Superior temporal gyrus (tissue), 1 donor: ENCODE measurements at regions not wholly inside any gene's neighbourhood (a gene's known extent, or its start where the extent isn't known, plus 50 kb on each side); places are given as distances from the start of the nearest gene placed in this dataset.
"Not testable (repeated sequence)": the region's sequence is repeated elsewhere in the genome, so short reads cannot be mapped to it uniquely, and the experiment has no call there.

Experiments used
- DNase-seq: peaks from one replicate; pipeline ENCODE4 v3.0.0-alpha.2; 2016; ENCODE audit errors: extremely low spot score

GRCh38 chr9:72471096-72471495, 50.3 kb upstream of the TMC1 start:
- no peak for DNase-seq

GRCh38 chr9:72467766-72468738, 53.4 kb upstream of the TMC1 start:
- no peak for DNase-seq

- DNase-seq, result no peak
Observed at GRCh38 chr9:72465593-72465984, 55.8 kb upstream of the TMC1 start.

GRCh38 chr9:72464857-72465592, 56.4 kb upstream of the TMC1 start:
- DNase-seq, result no peak

- DNase-seq, result no peak
Observed at GRCh38 chr9:72462340-72462739, 59.1 kb upstream of the TMC1 start.

GRCh38 chr9:72460342-72461312, 60.8 kb upstream of the TMC1 start:
- DNase-seq, result no peak

- no peak for DNase-seq
Observed at GRCh38 chr9:72459308-72459707, 62.1 kb upstream of the TMC1 start.

GRCh38 chr9:72458153-72458552, 63.3 kb upstream of the TMC1 start:
- no peak for DNase-seq

GRCh38 chr9:72457366-72457765, 64.0 kb upstream of the TMC1 start:
- DNase-seq, result no peak

GRCh38 chr9:72454871-72455491, 66.4 kb upstream of the TMC1 start:
- DNase-seq, result peak; percentile 25

- no peak for DNase-seq
Observed at GRCh38 chr9:72453797-72454196, 67.6 kb upstream of the TMC1 start.

- DNase-seq, result not testable (repeated sequence)
Observed at GRCh38 chr9:72446241-72446640, 75.2 kb upstream of the TMC1 start.

GRCh38 chr9:72445306-72445995, 76.0 kb upstream of the TMC1 start:
- DNase-seq, result no peak

GRCh38 chr9:72444435-72444834, 77.0 kb upstream of the TMC1 start:
- DNase-seq, result no peak

GRCh38 chr9:72443855-72444254, 77.6 kb upstream of the TMC1 start:
- DNase-seq, result no peak

GRCh38 chr9:72441848-72442607, 77.0 kb upstream of the ZFAND5 start:
- DNase-seq, result no peak

GRCh38 chr9:72440992-72441847, 76.2 kb upstream of the ZFAND5 start:
- no peak for DNase-seq

GRCh38 chr9:72440378-72440777, 75.4 kb upstream of the ZFAND5 start:
- DNase-seq, result no peak
